ENCODE measurements at regions not wholly inside any gene's neighbourhood (a gene's known extent, or its start where the extent isn't known, plus 50 kb on each side); places are given as distances from the start of the nearest gene placed in this dataset.
"Not testable (repeated sequence)": the region's sequence is repeated elsewhere in the genome, so short reads cannot be mapped to it uniquely, and the experiment has no call there.

DNA sequence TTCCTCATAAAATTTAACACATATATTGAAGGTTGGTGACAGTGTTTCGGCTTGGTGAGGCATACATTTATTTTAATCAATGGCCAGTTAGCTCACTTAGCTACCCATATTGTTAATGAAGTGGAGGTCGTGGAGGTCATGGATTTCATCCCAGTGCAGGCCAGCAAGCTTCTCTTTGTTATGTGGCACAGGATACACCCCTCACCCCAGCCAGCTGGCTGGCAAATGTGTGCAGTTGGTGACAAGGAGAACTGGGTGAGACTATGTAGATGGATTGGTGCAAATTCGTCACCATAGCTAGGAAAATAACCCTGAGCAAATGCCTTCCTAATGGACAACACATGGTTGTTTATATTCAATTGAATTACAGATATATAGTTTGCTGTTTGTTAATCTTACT lies 50.5 kb upstream of the FOXP2 start:
- no peak for DNase-seq

DNA sequence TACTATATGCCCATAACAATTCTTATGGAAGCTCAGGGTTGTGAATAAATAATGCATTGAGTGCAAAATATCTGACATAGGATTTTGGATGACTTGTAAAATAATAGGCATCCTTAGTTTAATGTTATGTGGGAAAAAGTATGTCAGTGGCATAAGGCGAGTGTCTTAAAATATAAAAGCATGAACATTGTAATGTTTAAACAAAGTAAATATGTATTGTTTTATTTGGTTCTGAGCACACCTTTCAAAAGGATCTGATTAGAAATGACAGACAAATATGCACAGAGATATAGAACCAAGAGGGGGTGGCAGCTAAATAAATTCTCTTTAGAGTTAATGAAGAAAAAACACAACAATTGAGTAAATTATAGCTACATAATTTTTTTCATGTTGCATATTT lies 51.3 kb upstream of the FOXP2 start:
- no peak for DNase-seq

DNA sequence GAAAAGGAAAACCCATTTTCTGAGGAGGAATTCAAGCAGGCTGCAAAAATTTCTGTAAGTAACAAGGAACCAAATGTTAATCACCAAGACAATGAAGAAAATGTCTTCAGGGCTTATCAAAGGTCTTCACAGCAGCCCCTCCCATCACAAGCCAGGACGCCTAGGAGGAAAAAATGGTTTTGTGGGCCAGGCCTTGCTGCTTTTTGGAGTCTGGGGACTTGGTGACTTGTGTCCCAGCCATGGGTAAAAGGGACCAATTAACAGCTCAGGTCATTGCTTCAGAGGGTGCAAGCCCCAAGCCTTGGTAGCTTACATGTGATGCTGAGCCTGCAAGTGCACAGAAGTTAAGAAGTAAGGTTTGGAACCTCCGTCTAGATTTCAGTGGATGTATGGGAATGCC lies 55.7 kb upstream of the FOXP2 start:
- no peak for DNase-seq

DNA sequence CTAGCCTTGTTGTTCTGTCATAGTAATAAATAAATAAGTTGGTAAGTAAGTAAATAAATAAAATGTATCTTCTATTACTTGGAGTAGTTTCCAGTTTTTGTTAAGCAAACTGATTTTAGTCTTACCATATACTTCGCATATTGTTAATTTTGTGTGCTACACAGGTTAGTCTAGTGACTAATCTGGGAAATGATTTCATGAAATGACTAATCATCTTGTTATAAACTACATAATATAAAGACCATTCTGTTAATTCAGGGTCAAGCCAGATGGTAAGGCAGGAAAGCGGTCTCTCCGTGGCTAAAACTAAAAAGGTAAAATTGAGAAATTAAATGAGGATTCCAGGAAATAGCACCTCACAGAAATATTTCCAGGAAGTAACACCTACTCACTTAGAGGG lies 58.5 kb upstream of the FOXP2 start:
- no peak for DNase-seq

DNA sequence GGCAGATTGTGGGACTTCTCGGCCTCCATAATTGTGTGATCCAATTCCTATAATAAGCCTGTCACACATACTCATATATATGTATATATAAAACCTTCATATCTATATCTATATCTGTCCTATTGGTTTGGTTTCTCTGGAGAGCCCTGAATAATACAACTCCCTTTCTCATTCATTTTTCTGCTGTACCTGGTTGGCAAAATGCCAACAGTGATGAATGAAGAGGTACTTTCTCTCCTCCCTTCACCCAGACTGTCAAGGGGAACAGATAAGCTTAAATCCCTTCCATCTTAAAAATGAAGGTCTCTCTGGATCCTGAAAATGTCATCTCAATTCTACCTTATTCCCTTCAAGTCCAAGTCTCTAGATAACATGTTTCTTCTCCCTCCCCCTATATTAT lies 60.3 kb upstream of the FOXP2 start:
- DNase-seq, result no peak

DNA sequence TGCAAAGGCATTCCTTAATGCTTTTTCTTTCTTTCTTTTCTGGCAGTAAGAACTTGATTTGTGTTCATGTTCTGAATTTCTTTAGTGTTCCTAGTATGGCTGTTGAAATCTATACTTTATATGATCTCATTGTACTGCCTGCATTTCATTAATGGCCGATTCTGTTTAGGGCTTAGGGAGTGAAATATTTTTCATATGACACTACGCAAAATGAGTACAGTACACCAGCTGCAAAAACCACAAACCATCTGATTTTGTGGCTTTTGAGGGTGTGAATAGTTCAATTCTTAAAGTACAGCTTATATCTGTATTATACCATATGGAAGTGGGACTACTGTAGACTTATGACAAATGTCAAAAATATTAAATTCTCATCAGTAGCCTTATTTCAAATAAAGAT lies 69.1 kb upstream of the FOXP2 start:
- no peak for DNase-seq

DNA sequence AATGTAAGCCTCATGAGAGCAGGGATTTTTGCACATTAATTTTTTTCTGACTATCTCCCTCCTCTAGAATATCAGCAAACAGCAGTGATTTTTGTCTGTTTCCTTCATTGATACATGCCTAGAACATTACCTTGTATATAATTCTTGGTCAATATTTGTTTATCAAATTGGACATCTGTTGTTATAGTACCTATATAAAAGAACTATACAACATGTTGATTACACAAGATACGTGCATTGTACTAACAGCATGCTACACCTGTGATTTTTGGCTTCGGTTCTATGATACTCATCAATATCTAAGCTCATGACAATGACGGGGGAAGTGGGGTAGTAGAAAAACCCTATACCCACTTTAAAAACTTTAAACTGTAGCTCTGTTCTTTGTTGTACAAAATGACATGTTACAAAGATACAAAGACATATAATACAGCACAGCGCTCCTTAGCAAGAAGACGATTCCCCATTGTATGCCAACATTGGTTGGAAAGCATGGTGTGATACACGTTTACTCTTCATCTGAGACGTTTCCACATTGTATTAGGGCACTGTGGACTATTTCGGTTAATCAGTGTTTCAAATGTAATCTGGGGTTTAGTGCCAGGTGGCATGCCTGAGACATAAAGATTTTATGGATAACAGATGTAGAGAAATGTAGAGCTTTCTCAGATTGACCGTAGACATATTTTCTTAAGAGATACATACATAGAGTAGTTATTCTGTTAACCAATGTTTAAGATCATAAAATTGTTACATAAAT lies 70.5 kb upstream of the FOXP2 start:
- no peak for DNase-seq

DNA sequence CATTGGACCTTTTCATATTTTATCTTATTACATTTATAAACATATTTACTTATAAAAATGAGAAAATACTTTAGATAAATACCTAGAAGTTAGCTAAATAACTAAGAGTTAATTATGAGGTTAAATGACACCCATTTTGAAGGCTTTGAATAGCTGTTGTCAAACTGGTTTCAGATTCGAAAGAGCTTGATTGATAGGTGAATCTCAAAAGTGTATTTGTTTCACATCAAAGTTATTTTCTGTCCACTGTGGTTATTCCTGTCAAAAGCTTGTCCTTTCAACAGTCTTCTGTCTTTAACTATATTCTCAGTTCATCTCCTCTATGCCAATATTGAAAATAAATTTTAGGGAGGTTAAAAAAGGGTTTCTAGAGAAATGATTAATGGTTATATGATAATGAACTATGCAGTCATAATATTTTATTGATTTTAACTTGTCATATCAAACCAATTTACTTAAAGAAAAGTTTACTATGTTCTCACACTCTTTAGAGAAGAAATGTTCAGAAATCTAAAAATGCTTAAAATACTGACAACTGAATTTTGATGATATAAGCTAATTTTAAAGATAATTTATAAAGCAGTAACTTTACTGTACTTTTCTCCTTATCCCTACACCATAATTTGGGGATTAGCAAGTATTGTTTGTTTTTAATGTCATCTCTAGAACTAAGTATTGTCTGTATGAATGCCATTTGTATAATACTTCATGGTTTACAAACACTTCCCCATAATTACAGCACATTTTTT lies 72.0 kb upstream of the FOXP2 start:
- DNase-seq, result no peak

DNA sequence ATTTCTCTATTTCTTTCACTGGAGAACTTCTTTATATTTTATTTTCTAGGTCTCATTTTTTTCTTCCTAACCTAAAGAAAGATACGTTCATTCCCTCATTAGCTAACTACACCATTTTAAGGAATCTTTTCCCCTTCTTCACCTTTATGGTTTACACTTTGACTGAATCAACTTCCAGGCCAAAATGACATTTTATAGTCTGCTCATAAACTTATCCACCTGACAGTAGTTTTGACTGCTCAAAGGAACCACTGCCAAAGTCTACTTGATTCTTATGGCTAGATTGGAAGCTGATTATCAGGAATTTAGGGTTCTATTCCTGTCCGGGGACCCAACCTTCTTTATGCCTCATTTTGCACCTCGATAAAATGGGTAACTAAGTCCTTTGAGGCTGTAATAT lies 73.0 kb upstream of the FOXP2 start:
- DNase-seq, result no peak

DNA sequence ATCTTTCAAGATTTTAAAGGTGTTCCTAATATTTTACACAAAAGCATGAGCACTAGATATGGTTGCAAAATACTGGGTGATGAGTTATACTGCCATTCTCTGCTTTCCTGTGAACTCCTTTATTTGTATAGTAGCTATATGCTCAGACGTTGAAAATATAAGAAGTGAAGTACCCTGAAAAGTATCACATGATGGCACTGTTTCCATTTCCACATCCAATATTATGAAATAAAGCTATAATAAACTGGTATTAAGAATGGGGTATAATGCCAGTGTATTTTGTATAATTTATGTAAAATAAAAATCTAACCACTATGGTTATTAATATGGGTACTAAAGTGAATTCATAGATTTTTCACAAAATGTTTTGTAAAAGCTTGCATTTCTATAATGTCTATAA lies 79.6 kb upstream of the FOXP2 start:
- DNase-seq, result no peak

DNA sequence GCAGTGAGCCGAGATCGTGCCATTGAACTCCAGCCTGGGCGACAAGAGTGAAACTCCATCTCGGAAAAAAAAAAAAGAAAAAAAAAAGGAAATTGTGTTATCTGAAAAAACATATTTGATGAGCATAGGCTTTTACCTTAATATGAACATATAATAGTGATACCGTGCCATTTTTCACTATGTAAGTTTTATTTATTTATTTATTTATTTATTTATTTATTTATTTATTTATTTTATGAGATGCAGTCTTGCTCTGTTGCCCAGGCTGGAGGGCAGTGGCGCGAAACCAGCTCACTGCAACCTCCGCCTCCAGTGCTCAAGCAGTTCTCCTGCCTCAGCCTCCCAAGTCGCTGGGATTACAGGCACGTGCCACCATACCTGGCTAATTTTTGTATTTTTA lies 85.2 kb upstream of the FOXP2 start:
- not testable (repeated sequence) for DNase-seq

DNA sequence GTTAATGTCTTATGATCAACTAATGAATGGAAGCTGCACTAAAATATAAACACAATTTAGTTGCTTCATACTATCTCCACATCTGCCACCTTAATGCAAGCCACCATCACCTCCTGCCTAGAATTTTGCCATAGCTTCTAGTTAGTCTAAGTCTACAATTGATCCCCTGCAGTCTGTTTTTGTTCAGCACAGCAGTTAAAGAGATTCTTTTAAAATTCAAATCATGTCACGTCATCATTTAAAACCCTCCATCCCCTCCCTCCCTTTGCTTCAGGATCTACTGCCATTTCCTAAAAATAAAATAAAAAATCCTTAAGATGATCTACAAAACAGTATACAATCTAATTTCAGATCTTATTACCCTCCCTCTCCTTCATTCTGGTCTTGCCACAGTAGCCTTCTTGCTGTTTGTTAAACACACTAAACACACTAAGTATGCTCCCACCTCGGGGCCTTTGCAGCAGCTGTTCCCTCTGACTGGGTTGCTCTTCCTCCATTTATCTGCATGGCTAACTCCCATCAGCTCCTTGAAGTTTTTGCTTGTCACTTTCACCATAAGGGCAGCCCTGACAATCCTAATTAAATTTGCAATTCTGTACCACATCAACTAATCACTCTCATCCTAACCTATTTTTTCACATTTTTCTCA lies 97.0 kb upstream of the FOXP2 start:
- no peak for DNase-seq

DNA sequence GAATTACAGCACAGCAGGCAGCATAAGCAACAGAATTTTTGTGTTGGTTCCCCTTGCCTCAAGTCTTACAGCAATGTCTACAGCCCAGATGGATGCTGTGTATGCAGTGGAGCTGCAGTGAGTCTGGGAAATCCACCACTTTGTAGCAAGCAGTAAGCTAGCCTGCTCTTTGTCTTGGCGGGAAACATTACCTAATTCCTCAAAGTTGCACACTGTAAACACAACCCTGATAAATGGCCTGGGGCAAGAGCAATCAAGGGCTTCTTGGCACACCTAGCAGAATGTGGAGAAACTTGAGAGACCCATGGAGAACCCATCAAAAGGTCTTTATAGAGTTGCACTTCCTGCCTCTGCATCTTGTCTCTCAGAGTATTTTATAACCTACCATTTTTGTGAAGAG lies 102.0 kb upstream of the FOXP2 start:
- no peak for DNase-seq

DNA sequence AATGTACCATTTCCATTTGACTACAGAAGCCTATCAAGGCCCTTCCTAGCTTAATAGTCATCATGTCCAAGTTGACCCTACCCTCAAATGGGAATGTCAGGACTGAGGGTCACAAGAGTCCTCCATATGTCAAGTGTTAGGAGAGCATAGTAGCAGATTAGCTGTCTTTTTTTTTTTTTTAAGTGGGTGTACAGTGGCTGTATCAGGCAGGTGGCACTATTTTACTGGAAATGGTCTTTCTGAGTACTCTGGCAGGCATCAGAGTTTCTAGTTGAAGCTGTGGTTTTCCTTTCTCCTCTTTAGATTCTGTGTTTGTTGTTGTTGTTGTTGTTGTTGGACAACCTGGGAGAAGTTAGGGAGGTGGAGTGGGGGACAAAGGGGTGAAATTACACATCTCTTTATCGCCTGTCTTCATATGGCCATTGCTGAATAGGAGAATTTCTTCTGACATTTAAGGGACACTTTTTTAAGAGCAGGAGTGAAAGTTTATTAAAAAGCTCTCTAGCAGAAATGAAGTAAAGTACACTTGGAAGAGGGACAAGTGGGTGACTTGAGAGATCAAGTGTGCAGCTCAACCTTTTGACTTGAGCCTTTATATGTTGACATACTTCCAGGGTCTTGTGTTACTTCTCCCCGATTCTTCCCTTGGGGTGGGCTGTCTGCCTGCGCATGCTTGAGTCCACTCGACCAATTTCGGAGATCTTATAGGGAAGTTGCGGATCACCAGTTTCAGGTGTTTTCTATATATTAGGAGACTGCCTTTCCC lies 104.1 kb upstream of the FOXP2 start:
- no peak for DNase-seq

DNA sequence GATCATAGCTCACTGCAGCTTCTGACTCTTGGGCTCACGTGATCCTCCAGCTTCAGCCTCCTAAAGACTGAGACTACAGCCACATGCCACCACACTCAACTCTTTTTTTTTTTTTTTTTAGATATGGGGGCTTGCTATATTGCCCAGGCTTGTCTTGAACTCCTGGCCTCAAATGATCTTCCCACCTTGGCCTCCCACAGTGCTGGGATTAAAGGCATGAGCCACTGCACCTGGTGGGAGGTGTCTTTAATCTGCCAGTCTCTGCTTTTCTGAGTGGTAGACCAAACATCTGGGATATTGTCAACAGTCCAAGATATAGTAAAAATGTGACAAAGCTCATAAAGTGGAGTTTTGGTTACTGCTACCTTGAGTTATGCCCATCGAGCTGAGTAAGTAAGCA lies 104.9 kb upstream of the FOXP2 start:
- DNase-seq, result no peak

DNA sequence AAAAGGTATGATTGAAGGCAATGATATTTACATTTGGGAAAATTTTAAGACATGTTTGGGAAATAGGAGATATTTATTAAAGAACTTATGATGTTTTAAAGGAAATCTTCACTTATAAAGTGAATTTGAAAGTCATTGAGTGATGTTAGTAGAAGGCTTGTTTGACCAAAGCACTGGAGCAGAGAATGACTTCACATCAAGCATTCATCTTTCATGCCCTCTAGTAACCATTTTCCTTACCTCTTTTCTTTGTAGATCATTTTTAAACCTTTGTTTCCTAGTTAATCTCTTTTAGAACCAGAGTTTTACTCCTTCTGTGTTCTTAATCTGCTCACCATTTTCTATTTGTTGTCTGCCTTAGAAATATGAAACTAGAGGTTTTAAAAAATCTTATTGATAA lies 111.3 kb upstream of the FOXP2 start:
- DNase-seq, result no peak

DNA sequence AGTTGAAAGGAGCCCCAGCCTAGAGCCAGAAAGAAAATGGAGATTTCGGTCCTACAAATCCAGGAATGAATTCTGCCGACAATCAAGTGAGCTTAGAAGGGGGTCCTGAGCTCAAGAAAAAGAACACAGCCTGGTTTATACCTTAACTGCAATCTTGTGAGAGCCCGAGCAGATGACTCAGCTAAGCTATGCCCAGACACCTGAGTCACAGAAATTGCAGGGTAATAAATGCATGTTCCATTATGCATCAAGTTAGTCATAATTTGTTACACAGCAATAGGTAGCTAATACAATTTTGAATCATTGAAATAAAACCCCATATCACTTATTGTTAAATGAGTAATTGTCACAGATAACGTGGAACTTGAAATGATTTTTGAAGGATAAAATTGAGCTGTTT lies 111.8 kb upstream of the FOXP2 start:
- DNase-seq, result no peak

DNA sequence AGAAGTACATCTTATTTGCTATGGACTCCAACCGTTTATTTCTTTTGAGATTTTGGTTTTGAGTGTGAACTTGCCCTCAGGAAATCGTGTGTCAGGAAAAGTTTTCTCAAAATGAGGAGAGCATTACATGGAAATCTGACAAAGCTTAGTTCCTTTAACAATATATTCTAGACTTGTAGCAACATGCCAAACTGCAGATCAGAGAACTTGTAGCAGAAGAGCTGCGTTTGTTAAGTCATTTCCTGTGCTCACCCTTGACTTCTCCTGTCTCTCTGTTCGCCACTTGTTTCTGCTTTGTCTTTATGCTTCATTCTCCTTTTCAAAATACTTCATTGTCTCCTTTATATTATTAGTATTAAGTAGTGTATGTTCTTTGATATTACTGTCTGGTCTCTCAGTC lies 116.6 kb upstream of the FOXP2 start:
- no peak for DNase-seq

DNA sequence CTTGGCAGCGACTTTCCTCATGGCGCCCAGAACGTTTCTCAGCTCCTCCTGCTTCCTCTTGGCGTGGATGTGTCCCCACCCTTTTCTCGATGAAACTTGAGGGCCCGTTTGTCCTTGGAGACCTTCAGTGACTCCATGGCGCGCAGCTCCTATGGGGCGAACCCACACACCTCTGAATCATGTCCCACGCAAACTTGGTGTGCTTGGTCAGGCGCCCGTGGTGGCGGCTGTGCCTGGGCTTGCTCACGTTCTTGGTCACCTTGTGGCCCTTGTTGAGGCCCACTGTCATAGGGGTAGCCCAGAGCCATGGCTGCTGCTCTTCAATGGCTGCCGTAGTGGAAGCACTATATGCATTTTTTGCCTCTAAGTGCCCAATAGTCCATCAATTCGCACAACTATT lies 117.5 kb upstream of the FOXP2 start:
- no peak for DNase-seq

DNA sequence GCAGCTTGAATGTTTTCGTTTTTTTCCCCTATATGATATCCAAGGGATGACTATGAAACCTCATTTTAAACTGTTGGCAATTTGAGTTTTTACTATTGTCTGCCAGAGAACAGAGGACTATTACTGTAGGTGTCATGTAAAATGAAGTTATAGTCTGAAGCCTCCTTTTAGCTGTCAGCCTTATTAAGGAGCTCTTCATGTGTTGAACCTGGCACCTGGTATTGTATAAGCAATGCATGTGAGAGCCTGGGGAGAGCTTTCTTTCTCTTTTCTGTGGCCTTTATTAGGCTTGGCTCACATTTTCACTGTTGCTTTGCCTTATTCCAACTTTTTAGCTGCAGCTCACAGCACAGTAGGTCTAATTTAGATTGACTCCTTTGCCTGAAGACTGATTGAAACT lies 119.1 kb upstream of the FOXP2 start:
- DNase-seq, result no peak

DNA sequence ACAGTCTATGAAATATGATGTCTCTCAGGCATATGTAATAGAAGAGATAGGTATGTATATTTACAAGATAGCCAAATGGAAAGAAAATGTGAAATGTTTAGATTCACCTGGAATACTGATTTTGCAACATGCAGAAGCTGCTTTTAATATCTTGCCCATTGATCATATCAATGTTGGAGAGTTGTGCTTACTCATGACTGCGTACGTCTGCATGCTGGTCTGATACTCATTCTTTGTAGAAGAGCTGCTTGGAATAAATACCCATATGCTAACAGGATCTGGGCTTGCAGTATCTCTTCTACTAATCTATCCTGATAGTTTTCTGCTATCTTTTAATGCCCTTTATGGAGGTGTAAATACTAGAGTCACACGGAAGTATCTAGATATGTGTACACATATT lies 120.6 kb upstream of the FOXP2 start:
- no peak for DNase-seq

DNA sequence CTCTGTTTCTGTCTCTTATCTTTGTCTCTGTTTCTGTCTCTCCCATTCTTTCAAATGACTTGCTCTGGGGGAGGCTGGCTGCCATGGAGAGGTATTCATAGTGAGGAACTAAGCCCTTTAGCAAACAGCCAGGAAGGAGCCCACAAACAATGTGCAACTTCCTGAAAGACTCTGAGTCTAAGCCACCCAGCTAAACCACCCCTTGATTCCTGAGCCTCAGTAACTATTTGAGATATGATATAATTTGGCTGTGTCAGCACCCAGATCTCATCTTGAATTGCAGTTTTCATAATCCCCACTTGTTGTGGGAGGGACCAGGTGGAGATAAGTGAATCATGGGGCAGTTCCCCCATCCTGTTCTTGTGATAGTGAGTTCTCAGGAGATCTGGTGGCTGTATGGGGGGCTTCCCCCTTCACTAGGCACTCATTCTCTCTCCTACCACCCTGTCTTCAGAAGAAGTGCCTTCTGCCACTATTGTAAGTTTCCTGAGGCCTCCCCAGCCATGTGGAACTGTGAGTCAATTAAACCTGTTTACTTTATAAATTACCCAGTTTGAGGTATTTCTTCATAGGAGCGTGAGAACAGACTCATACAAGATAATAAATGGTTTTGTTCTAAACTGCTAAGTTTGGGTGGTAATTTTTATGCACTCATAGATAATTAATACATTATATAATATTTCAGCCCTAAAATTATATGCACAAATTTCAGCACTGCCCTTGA lies 121.2 kb upstream of the FOXP2 start:
- no peak for DNase-seq

DNA sequence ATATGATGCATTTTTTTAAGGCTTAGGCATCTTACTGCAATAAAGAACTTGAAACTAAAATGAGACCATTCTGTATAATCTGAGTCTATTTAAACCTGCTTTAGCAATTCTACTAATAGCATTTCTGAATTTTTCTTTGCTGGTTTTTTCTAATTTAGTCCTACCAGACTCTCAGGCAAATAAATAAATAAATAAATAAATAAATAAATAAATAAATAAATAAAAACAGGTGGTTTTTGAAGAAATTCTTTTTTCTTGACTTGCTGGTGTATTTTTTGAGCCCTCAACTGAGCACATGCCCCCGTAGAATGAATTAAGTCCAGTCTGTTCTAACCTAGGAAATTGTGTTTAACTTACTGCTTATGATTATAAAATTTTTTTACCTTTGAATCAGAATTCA lies 134.7 kb upstream of the FOXP2 start:
- DNase-seq, result no peak
